Panc1 (cell line): ENCODE measurements at regions not wholly inside any gene's neighbourhood (a gene's known extent, or its start where the extent isn't known, plus 50 kb on each side); places are given as distances from the start of the nearest gene placed in this dataset.

Source experiments
- ATAC-seq: fragments of 200-7000 bp; cut with Tn5 transposase; 2 replicates; pipeline ENCODE4 v1.9.1; 2020; ENCODE audit warnings: mild to moderate bottlenecking, moderate library complexity
- BruUV-seq: library from RNA; stranded (reverse); fragments of 400-500 nt; replicated peaks from 2 replicates; lab custom pipeline; 2021; lab: Mats Ljungman, UMichigan
- CTCF ChIA-PET: fragments of 300-600 bp; sonication (Branson Sonifier 250); formaldehyde crosslinking; loops from one replicate; lab custom pipeline; 2022; ENCODE audit warnings: antibody characterized with exemption; lab: Charles Lee
- POLR2A ChIA-PET: fragments of 300-600 bp; sonication (Branson Sonifier 250); formaldehyde crosslinking; loops from one replicate; lab custom pipeline; 2022; ENCODE audit warnings: antibody characterized with exemption; lab: Charles Lee
- DNase-seq: peaks from one replicate; pipeline ENCODE4 v3.0.0-alpha.2; 2010; ENCODE audit warnings: low read depth, low spot score
- H3K27ac ChIP-seq: 2 replicates; pipeline ENCODE4 v1.5.1; 2011; ENCODE audit warnings: mild to moderate bottlenecking, low read length, inconsistent platforms
- H3K27me3 ChIP-seq: fragments of 200-500 bp; sonication (Bioruptor generic); 2 replicates; pipeline ENCODE4 v1.6.0; 2014; ENCODE audit warnings: low read length, inconsistent platforms; ENCODE audit not compliant: control insufficient read depth, insufficient read depth
- H3K36me3 ChIP-seq: fragments of 200-500 bp; sonication (Bioruptor generic); 2 replicates; pipeline ENCODE4 v1.5.1; 2014; ENCODE audit warnings: inconsistent platforms, mild to moderate bottlenecking, low read length, moderate library complexity; ENCODE audit not compliant: control insufficient read depth, insufficient read depth
- H3K4me1 ChIP-seq: 2 replicates; pipeline ENCODE4 v1.5.1; 2011; ENCODE audit warnings: inconsistent platforms, mild to moderate bottlenecking, low read length, moderate library complexity; ENCODE audit not compliant: control insufficient read depth, insufficient read depth
- H3K4me3 ChIP-seq, 2 experiments: 2 replicates each; pipeline ENCODE4 v1.5.1; 2011 to 2012; ENCODE audit warnings: low read depth in 2 of 2, low read length in 2 of 2, mild to moderate bottlenecking in 2 of 2, inconsistent platforms in 1 of 2, moderate library complexity in 1 of 2
- H3K9me3 ChIP-seq: fragments of 200-500 bp; sonication (Bioruptor generic); 2 replicates; pipeline ENCODE4 v1.5.1; 2014; ENCODE audit warnings: low read depth, mild to moderate bottlenecking, inconsistent platforms, low read length, moderate library complexity; ENCODE audit not compliant: control insufficient read depth, insufficient read depth
- CTCF ChIP-seq: fragments of 450-650 bp; IDR thresholded peaks from 2 replicates; pipeline ENCODE4 v1.5.1; 2017; ENCODE audit warnings: mild to moderate bottlenecking
- POLR2AphosphoS5 ChIP-seq: IDR thresholded peaks from 2 replicates; pipeline ENCODE4 v1.6.1; 2012; ENCODE audit warnings: mild to moderate bottlenecking, low read depth, low read length, moderate library complexity
- REST ChIP-seq, 2 experiments: IDR thresholded peaks; 2 replicates each; pipeline ENCODE4 v1.6.1; 2011 to 2012; ENCODE audit warnings: low read depth in 2 of 2, control low read depth in 1 of 2, low read length in 1 of 2, mild to moderate bottlenecking in 1 of 2, moderate library complexity in 1 of 2; ENCODE audit not compliant: insufficient read depth in 1 of 2
- SIN3A ChIP-seq: IDR thresholded peaks from 2 replicates; pipeline ENCODE4 v1.6.1; 2012; ENCODE audit warnings: low read depth, mild to moderate bottlenecking, low read length, moderate library complexity, borderline replicate concordance; ENCODE audit not compliant: insufficient read depth
- TCF7L2 ChIP-seq: IDR thresholded peaks from 2 replicates; pipeline ENCODE4 v1.6.1; 2011; ENCODE audit warnings: mild to moderate bottlenecking, low read depth, low read length, inconsistent platforms
- in situ Hi-C: cut with HindIII; loops from 2 replicates; pipeline ENCODE4 v1.10.0; 2016; ENCODE audit warnings: low sequenced_read_pairs, low pct_unique_long_range_greater_than_20kb
- intact Hi-C: fragments of 100-400 bp; cut with micrococcal nuclease; formaldehyde crosslinking; loops from one replicate; pipeline ENCODE4 v1.10.0; 2022; ENCODE audit not compliant: unreplicated experiment

- TF ChIP-seq CTCF (no peak), POLR2AphosphoS5 (no peak), SIN3A (no peak), REST (IDR thresholded peaks at IDR 0.05; ENCODE audit: insufficient read depth in 1 of 2, low read depth in 2 of 2, low read length in 1 of 2) (no peak), TCF7L2 (no peak)
- Histone ChIP-seq H3K36me3 (no peaks in the 10 kb centered on the region), H3K27me3 (no peaks in the 10 kb centered on the region), H3K27ac (no peak overlapping the region), H3K9me3 (no peaks in the 10 kb centered on the region), H3K4me1 (no peaks in the 10 kb centered on the region), H3K4me3 (no peak overlapping the region)
- in situ Hi-C loops, result no loop called here
- ChIA-PET POLR2A (no interaction called here), CTCF (no interaction called here)
- no peak for DNase-seq
- ATAC-seq, result no peak
- no TSS peak for BruUV-seq
- intact Hi-C loops, result no loop called here
Observed at GRCh38 chr4:24335616-24336015, 248.7 kb downstream of the DHX15 start.

GRCh38 chr4:24334906-24335305 lies 249.4 kb downstream of the DHX15 start:
- no peak for ATAC-seq
- no peaks in the 10 kb centered on the region for H3K4me1 ChIP-seq
- in situ Hi-C loops, result no loop called here
- intact Hi-C loops, result no loop called here
- no peaks in the 10 kb centered on the region for H3K9me3 ChIP-seq
- no TSS peak for BruUV-seq
- no peak overlapping the region for H3K27ac ChIP-seq
- no peak for TF ChIP-seq POLR2AphosphoS5
- TF ChIP-seq SIN3A, result no peak
- TF ChIP-seq TCF7L2, result no peak
- TF ChIP-seq REST (IDR thresholded peaks at IDR 0.05; ENCODE audit: insufficient read depth in 1 of 2, low read depth in 2 of 2, low read length in 1 of 2), result no peak
- TF ChIP-seq CTCF, result no peak
- ChIA-PET POLR2A (no interaction called here), CTCF (no interaction called here)
- H3K27me3 ChIP-seq, result no peaks in the 10 kb centered on the region
- H3K4me3 ChIP-seq, result no peak overlapping the region
- no peak for DNase-seq
- H3K36me3 ChIP-seq, result no peaks in the 10 kb centered on the region
